Trophoblast cell (in vitro differentiated cells and primary cell): ENCODE measurements at regions not wholly inside any gene's neighbourhood (a gene's known extent, or its start where the extent isn't known, plus 50 kb on each side); places are given as distances from the start of the nearest gene placed in this dataset.

Experiments
- DNase-seq, 2 donors: peaks; one replicate each; pipeline ENCODE4 v3.0.0-alpha.2; 2016
- H2AFZ ChIP-seq: 2 replicates; pipeline ENCODE4 v1.6.1; 2013; ENCODE audit warnings: low read length, moderate library complexity, mild to moderate bottlenecking; ENCODE audit not compliant: insufficient read depth, poor library complexity
- H2AK5ac ChIP-seq: 2 replicates; pipeline ENCODE4 v1.6.1; 2013; ENCODE audit warnings: mild to moderate bottlenecking, low read length
- H2BK120ac ChIP-seq: 2 replicates; pipeline ENCODE4 v1.6.1; 2013; ENCODE audit warnings: low read length, mild to moderate bottlenecking, moderate library complexity; ENCODE audit not compliant: insufficient read depth, poor library complexity
- H2BK12ac ChIP-seq: 2 replicates; pipeline ENCODE4 v1.6.1; 2013; ENCODE audit warnings: mild to moderate bottlenecking, low read length, moderate library complexity
- H2BK5ac ChIP-seq: 2 replicates; pipeline ENCODE4 v1.6.1; 2013; ENCODE audit warnings: low read length, low read depth, moderate library complexity, mild to moderate bottlenecking; ENCODE audit not compliant: poor library complexity
- H3K14ac ChIP-seq: 2 replicates; pipeline ENCODE4 v1.6.1; 2013; ENCODE audit warnings: mild to moderate bottlenecking, low read length
- H3K18ac ChIP-seq: 2 replicates; pipeline ENCODE4 v1.6.1; 2013; ENCODE audit warnings: mild to moderate bottlenecking, low read length
- H3K23ac ChIP-seq: 2 replicates; pipeline ENCODE4 v1.6.1; 2013; ENCODE audit warnings: low read length
- H3K27ac ChIP-seq: 2 replicates; pipeline ENCODE4 v1.5.1; 2013; ENCODE audit warnings: low read depth, mild to moderate bottlenecking, inconsistent platforms, low read length, moderate library complexity
- H3K27me3 ChIP-seq: 2 replicates; pipeline ENCODE4 v1.6.1; 2013; ENCODE audit warnings: inconsistent platforms, mild to moderate bottlenecking, low read length, moderate library complexity; ENCODE audit not compliant: insufficient read depth
- H3K36me3 ChIP-seq, 2 experiments: 1 replicate in 1 of 2; 2 replicates in 1 of 2; pipeline ENCODE4 v1.6.1; 2013; ENCODE audit warnings: low read length in 2 of 2, mild to moderate bottlenecking in 2 of 2, moderate library complexity in 1 of 2; ENCODE audit not compliant: insufficient read depth in 2 of 2, control insufficient read depth in 1 of 2
- H3K4ac ChIP-seq: 2 replicates; pipeline ENCODE4 v1.6.1; 2013; ENCODE audit warnings: low read depth, mild to moderate bottlenecking, low read length, moderate library complexity
- H3K4me1 ChIP-seq, 2 experiments: 1 replicate in 1 of 2; 2 replicates in 1 of 2; pipeline ENCODE4 v1.6.1; 2013; ENCODE audit warnings: low read length in 2 of 2, mild to moderate bottlenecking in 2 of 2, moderate library complexity in 1 of 2; ENCODE audit not compliant: insufficient read depth in 2 of 2, control insufficient read depth in 1 of 2
- H3K4me2 ChIP-seq: 2 replicates; pipeline ENCODE4 v1.6.1; 2013; ENCODE audit warnings: inconsistent platforms, mild to moderate bottlenecking, low read length, moderate library complexity
- H3K4me3 ChIP-seq: 2 replicates; pipeline ENCODE4 v1.5.1; 2013; ENCODE audit warnings: mild to moderate bottlenecking, low read depth, low read length, inconsistent platforms
- H3K79me1 ChIP-seq: one replicate; pipeline ENCODE4 v1.6.1; 2013; ENCODE audit warnings: low read length
- H3K79me2 ChIP-seq: 2 replicates; pipeline ENCODE4 v1.6.1; 2013; ENCODE audit warnings: low read length, mild to moderate bottlenecking; ENCODE audit not compliant: control insufficient read depth, insufficient read depth, poor library complexity
- H3K9ac ChIP-seq: 2 replicates; pipeline ENCODE4 v1.6.1; 2013; ENCODE audit warnings: mild to moderate bottlenecking, low read length
- H3K9me3 ChIP-seq: 2 replicates; pipeline ENCODE4 v1.6.1; 2013; ENCODE audit warnings: low read depth, mild to moderate bottlenecking, control low read depth, inconsistent platforms, low read length; ENCODE audit not compliant: insufficient read depth
- H4K12ac ChIP-seq: 2 replicates; pipeline ENCODE4 v1.6.1; 2013; ENCODE audit warnings: low read depth, mild to moderate bottlenecking, low read length, moderate library complexity
- H4K8ac ChIP-seq: 2 replicates; pipeline ENCODE4 v1.6.1; 2013; ENCODE audit warnings: low read depth, mild to moderate bottlenecking, low read length, moderate library complexity
- H4K91ac ChIP-seq: one replicate; pipeline ENCODE4 v1.6.1; 2013; ENCODE audit warnings: low read depth, mild to moderate bottlenecking, low read length, moderate library complexity
- whole genome bisulfite sequencing: extraction: QIAGEN DNeasy Blood & Tissue Kit; methylation state at CpG from one replicate; pipeline ENCODE4 v1.1.7; 2013; ENCODE audit warnings: missing lambda C conversion rate; ENCODE audit not compliant: insufficient read length, insufficient coverage; ENCODE audit errors: extremely low coverage; 5-methylcytosine and 5-hydroxymethylcytosine counted together

DNA sequence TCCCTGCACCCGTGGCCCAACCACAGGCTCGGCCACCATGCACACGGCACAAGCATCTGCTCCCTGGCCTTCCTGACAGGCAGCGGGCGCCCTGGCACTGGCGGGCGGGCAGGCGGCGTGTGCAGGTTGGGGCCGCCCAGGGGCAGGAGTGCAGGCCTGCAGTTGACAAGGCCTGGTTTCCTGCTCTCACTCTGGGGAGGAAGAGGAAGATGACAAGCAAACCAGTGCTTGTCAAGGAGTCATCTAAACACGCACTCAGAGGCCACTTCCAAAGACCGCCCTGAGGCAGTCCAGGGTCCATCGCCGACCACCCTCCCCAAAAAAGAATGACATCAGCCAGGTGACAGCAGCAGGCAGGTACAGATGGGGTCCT is 65.3 kb upstream of the LINC01488 start:
- no CpG with 5 or more reads among the region's 14 CpGs for WGBS
- Histone ChIP-seq H3K4me1 (peaks cover 9 to 24% of the 10 kb centered on the region in 2 experiments), H3K18ac (no peak overlapping the region)

GRCh38 chr11:69416762-69417698 is 64.4 kb upstream of the LINC01488 start:
- Histone ChIP-seq H4K8ac (no peak overlapping the region), H3K79me1 (peaks cover 23% of the 10 kb centered on the region), H3K27ac (no peak overlapping the region), H2AFZ (no peak overlapping the region), H3K36me3 (no peaks in the 10 kb centered on the region), H3K79me2 (peaks cover 1% of the 10 kb centered on the region), H4K12ac (no peak overlapping the region), H3K14ac (peak overlapping the region; percentile 1), H3K4me2 (no peak overlapping the region), H3K9me3 (peaks cover 3% of the 10 kb centered on the region), H3K27me3 (no peaks in the 10 kb centered on the region), H4K91ac (no peak overlapping the region), H3K9ac (no peak overlapping the region), H2BK120ac (no peak overlapping the region), H3K18ac (no peak overlapping the region), H2AK5ac (no peak overlapping the region), H3K4ac (no peak overlapping the region), H2BK5ac (no peak overlapping the region), H3K4me1 (peaks cover 9 to 24% of the 10 kb centered on the region in 2 experiments), H2BK12ac (peak overlapping the region; percentile 11), H3K4me3 (no peak overlapping the region), H3K23ac (no peak overlapping the region)
- DNase-seq, result no peak
- WGBS, result no CpG with 5 or more reads among the region's 27 CpGs

More for the DNA sequence above, 65.3 kb upstream of the LINC01488 start:
- Histone ChIP-seq H2BK12ac (no peak overlapping the region), H2AK5ac (no peak overlapping the region), H3K14ac (no peak overlapping the region), H2BK5ac (no peak overlapping the region), H3K36me3 (no peaks in the 10 kb centered on the region), H3K4me3 (no peak overlapping the region), H3K4ac (no peak overlapping the region), H4K12ac (no peak overlapping the region), H3K23ac (no peak overlapping the region), H4K91ac (no peak overlapping the region), H3K79me2 (peaks cover 1% of the 10 kb centered on the region), H2AFZ (no peak overlapping the region), H3K9me3 (peaks cover 3% of the 10 kb centered on the region), H3K27me3 (no peaks in the 10 kb centered on the region), H4K8ac (no peak overlapping the region), H2BK120ac (no peak overlapping the region), H3K4me2 (no peak overlapping the region), H3K79me1 (peaks cover 23% of the 10 kb centered on the region), H3K27ac (no peak overlapping the region), H3K9ac (no peak overlapping the region)
- no peak for DNase-seq

DNA sequence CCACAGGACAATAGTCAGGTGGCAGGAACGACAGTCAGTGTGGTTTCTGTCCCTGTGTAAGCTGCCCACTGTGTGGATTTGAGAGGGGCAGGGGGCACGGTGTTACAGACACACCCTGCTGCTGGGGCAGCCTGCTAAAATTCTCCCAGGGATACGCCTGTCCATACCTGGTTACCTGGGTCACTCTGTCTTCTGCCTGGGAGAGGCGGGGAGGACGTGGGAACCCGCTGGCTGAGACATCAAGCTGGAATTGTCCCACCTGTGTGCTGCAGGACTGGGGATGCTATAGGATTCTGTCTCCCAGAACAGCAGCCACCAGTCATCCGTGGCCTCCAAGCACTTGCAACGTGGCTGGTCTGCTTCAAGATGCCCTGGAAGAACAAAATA is 63.8 kb upstream of the LINC01488 start:
- H2BK120ac ChIP-seq, result no peak overlapping the region
- no peak overlapping the region for H3K4me2 ChIP-seq
- DNase-seq, result peak; percentile 46 to 53
- H3K9me3 ChIP-seq, result peaks cover 3% of the 10 kb centered on the region
- no peak overlapping the region for H3K4me3 ChIP-seq
- H3K36me3 ChIP-seq, result no peaks in the 10 kb centered on the region
- H3K4ac ChIP-seq, result no peak overlapping the region
- H3K27me3 ChIP-seq, result no peaks in the 10 kb centered on the region
- WGBS, result no CpG with 5 or more reads among the region's 8 CpGs
- peaks cover 1% of the 10 kb centered on the region for H3K79me2 ChIP-seq
- H3K14ac ChIP-seq, result peak overlapping the region; percentile 1
- peaks cover 23% of the 10 kb centered on the region for H3K79me1 ChIP-seq
- no peak overlapping the region for H3K18ac ChIP-seq
- H2AFZ ChIP-seq, result no peak overlapping the region
- peak overlapping the region; percentile 11 for H2BK12ac ChIP-seq
- no peak overlapping the region for H3K9ac ChIP-seq
- no peak overlapping the region for H3K23ac ChIP-seq
- no peak overlapping the region for H4K91ac ChIP-seq
- no peak overlapping the region for H4K12ac ChIP-seq
- H3K4me1 ChIP-seq, result peaks cover 9 to 25% of the 10 kb centered on the region in 2 experiments
- no peak overlapping the region for H3K27ac ChIP-seq
- no peak overlapping the region for H2AK5ac ChIP-seq
- no peak overlapping the region for H4K8ac ChIP-seq
- H2BK5ac ChIP-seq, result no peak overlapping the region

DNA sequence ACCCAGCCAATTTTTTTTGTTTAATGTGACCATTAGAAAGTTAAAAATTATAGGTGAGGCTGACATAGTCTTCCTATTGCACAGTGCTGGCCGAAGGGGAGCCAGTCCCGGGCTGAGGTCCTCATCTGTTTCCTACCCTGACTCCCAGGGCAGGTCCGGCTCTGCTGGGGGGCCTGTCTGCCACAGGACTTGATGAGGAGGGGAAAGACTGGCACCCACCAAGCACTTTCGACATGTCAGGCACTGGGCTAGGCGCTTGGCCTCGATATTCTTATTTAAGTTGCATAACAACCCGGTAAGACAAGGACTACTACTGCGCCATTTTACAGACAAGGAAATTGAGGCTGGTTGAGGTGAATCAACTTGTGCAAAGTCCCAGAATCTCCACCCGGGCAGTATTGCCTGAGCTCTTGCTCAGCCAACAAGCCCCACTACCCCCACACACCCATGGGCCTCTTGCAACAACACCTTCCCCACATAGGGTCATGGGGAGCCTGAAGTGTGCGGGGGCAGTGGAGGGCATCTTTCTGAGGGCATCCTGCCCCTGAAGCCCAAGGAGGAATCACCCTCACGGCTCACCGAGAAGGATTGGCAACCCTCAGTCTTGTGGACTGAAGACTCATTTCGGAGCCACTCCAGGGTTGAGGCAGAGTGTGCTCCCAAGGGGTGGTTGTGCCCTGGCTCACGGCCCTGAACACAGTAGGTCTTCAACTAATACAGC is 62.7 kb upstream of the LINC01488 start:
- Histone ChIP-seq H3K27ac (no peak overlapping the region), H2BK12ac (peak overlapping the region; percentile 97), H3K9me3 (peaks cover 3% of the 10 kb centered on the region), H3K79me2 (peaks cover 1% of the 10 kb centered on the region), H4K12ac (no peak overlapping the region), H3K4ac (no peak overlapping the region), H3K23ac (no peak overlapping the region), H4K91ac (peak overlapping the region; percentile 16), H3K27me3 (no peaks in the 10 kb centered on the region), H4K8ac (no peak overlapping the region), H2AK5ac (peak overlapping the region; percentile 91), H3K14ac (peak overlapping the region; percentile 53), H3K36me3 (no peaks in the 10 kb centered on the region), H3K79me1 (peaks cover 23% of the 10 kb centered on the region), H2BK120ac (peak overlapping the region; percentile 64), H3K4me2 (no peak overlapping the region), H2BK5ac (no peak overlapping the region), H3K4me3 (no peak overlapping the region), H3K4me1 (peaks cover 9 to 23% of the 10 kb centered on the region in 2 experiments), H3K18ac (no peak overlapping the region), H2AFZ (no peak overlapping the region), H3K9ac (no peak overlapping the region)
- DNase-seq, result no peak
- WGBS, result no CpG with 5 or more reads among the region's 14 CpGs
